GM08714 (cell line): ENCODE measurements at regions not wholly inside any gene's neighbourhood (a gene's known extent, or its start where the extent isn't known, plus 50 kb on each side); places are given as distances from the start of the nearest gene placed in this dataset.

Source experiments
- H3K4me3 ChIP-seq: fragments of 200-500 bp; sonication (Bioruptor generic); 2 replicates; pipeline ENCODE4 v1.5.1; 2014; ENCODE audit warnings: mild to moderate bottlenecking, low read length, inconsistent platforms
- ZNF274 ChIP-seq: IDR thresholded peaks from 2 replicates; pipeline ENCODE4 v1.6.1; 2012; ENCODE audit warnings: mild to moderate bottlenecking, low read depth, low read length

- H3K4me3 ChIP-seq = no peak overlapping the region
- TF ChIP-seq ZNF274 = no peak
Measured at GRCh38 chr18:29547626-29548025, 1370.7 kb upstream of the CDH2 start.

- no peak overlapping the region for H3K4me3 ChIP-seq
- no peak for TF ChIP-seq ZNF274
Measured at GRCh38 chr18:29540548-29540947, 1363.6 kb upstream of the CDH2 start.

- no peak overlapping the region for H3K4me3 ChIP-seq
- TF ChIP-seq ZNF274 = no peak
Measured at GRCh38 chr18:29531746-29532145, 1354.8 kb upstream of the CDH2 start.

- no peak for TF ChIP-seq ZNF274
Measured at GRCh38 chr18:29523371-29523770, 1346.4 kb upstream of the CDH2 start.

GRCh38 chr18:29512761-29513160 is 1335.8 kb upstream of the CDH2 start:
- no peak for TF ChIP-seq ZNF274
- H3K4me3 ChIP-seq = no peak overlapping the region

More at GRCh38 chr18:29523371-29523770, 1346.4 kb upstream of the CDH2 start:
- no peak overlapping the region for H3K4me3 ChIP-seq

- H3K4me3 ChIP-seq = no peak overlapping the region
- no peak for TF ChIP-seq ZNF274
Measured at GRCh38 chr18:29512203-29512602, 1335.3 kb upstream of the CDH2 start.

GRCh38 chr18:29501952-29502351 is 1325.0 kb upstream of the CDH2 start:
- TF ChIP-seq ZNF274 = no peak
- H3K4me3 ChIP-seq = no peak overlapping the region

GRCh38 chr18:29496152-29496680 is 1319.3 kb upstream of the CDH2 start:
- TF ChIP-seq ZNF274 = no peak
- no peak overlapping the region for H3K4me3 ChIP-seq

- TF ChIP-seq ZNF274 = no peak
- H3K4me3 ChIP-seq = no peak overlapping the region
Measured at GRCh38 chr18:29494371-29494770, 1317.4 kb upstream of the CDH2 start.

- TF ChIP-seq ZNF274 = no peak
- H3K4me3 ChIP-seq = no peak overlapping the region
Measured at GRCh38 chr18:29491907-29492306, 1315.0 kb upstream of the CDH2 start.

GRCh38 chr18:29488617-29489016 is 1311.7 kb upstream of the CDH2 start:
- H3K4me3 ChIP-seq = no peak overlapping the region
- TF ChIP-seq ZNF274 = no peak

GRCh38 chr18:29465526-29465925 is 1288.6 kb upstream of the CDH2 start:
- TF ChIP-seq ZNF274 = no peak
- H3K4me3 ChIP-seq = no peak overlapping the region

GRCh38 chr18:29459972-29460371 is 1283.0 kb upstream of the CDH2 start:
- H3K4me3 ChIP-seq = no peak overlapping the region
- no peak for TF ChIP-seq ZNF274

GRCh38 chr18:29457316-29457889 is 1280.5 kb upstream of the CDH2 start:
- no peak for TF ChIP-seq ZNF274
- H3K4me3 ChIP-seq = no peak overlapping the region

GRCh38 chr18:29449424-29449823 is 1272.5 kb upstream of the CDH2 start:
- TF ChIP-seq ZNF274 = no peak
- H3K4me3 ChIP-seq = no peak overlapping the region

- no peak overlapping the region for H3K4me3 ChIP-seq
- no peak for TF ChIP-seq ZNF274
Measured at GRCh38 chr18:29439398-29439797, 1262.5 kb upstream of the CDH2 start.
